ENCODE measurements at regions not wholly inside any gene's neighbourhood (a gene's known extent, or its start where the extent isn't known, plus 50 kb on each side); places are given as distances from the start of the nearest gene placed in this dataset.

DNA sequence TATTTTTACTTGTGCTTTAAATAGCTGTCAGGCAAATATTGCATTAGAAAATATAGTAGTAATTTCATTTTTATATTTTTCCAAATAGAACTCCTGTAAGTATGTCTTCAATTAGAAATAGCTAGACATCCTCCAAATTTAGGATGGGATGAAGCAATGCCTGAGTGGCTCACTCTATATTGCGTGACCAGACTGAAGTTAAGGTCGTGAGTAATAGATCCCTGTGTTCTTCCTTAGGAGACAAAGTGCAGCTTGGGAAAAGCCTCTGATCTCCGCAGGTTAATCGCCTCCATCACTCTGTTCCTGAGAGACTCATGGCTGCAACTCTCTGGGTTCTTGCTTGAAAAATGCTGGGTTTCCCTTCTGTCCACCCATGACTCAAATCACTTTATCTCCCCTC lies 484.8 kb upstream of the ANKRD30A start:
- TF ChIP-seq, protein P1, sequence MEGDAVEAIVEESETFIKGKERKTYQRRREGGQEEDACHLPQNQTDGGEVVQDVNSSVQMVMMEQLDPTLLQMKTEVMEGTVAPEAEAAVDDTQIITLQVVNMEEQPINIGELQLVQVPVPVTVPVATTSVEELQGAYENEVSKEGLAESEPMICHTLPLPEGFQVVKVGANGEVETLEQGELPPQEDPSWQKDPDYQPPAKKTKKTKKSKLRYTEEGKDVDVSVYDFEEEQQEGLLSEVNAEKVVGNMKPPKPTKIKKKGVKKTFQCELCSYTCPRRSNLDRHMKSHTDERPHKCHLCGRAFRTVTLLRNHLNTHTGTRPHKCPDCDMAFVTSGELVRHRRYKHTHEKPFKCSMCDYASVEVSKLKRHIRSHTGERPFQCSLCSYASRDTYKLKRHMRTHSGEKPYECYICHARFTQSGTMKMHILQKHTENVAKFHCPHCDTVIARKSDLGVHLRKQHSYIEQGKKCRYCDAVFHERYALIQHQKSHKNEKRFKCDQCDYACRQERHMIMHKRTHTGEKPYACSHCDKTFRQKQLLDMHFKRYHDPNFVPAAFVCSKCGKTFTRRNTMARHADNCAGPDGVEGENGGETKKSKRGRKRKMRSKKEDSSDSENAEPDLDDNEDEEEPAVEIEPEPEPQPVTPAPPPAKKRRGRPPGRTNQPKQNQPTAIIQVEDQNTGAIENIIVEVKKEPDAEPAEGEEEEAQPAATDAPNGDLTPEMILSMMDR (IDR thresholded peaks at IDR 0.05 in 4 of 5, conservative IDR thresholded peaks at IDR 0.05 in 1 of 5), result no peak
- TF ChIP-seq POLR2A (IDR thresholded peaks at IDR 0.05), result no peak

Data from gastrocnemius medialis (tissue), 4 donors.